DMS79 treated with DMSO at 0.1 percent for 48 hours (cell line): ENCODE measurements at regions not wholly inside any gene's neighbourhood (a gene's known extent, or its start where the extent isn't known, plus 50 kb on each side); places are given as distances from the start of the nearest gene placed in this dataset.

Source experiments
- DNase-seq: peaks from one replicate; lab custom pipeline; 2025; lab: John Stamatoyannopoulos, UW

- no peak for DNase-seq
Observed at GRCh38 chr9:107874591-107875369, 385.2 kb upstream of the KLF4 start.

- no peak for DNase-seq
Observed at GRCh38 chr9:107874137-107874536, 384.6 kb upstream of the KLF4 start.

- DNase-seq: no peak
Observed at GRCh38 chr9:107872457-107873192, 383.1 kb upstream of the KLF4 start.

GRCh38 chr9:107870927-107871680, 381.5 kb upstream of the KLF4 start:
- DNase-seq: no peak

- no peak for DNase-seq
Observed at GRCh38 chr9:107870221-107870620, 380.7 kb upstream of the KLF4 start.

- no peak for DNase-seq
Observed at GRCh38 chr9:107869111-107869510, 379.5 kb upstream of the KLF4 start.

- no peak for DNase-seq
Observed at GRCh38 chr9:107868186-107868585, 378.6 kb upstream of the KLF4 start.

GRCh38 chr9:107867738-107868137, 378.2 kb upstream of the KLF4 start:
- DNase-seq: no peak

- no peak for DNase-seq
Observed at GRCh38 chr9:107866711-107867311, 377.2 kb upstream of the KLF4 start.

GRCh38 chr9:107863396-107863795, 373.8 kb upstream of the KLF4 start:
- no peak for DNase-seq

GRCh38 chr9:107862881-107863280, 373.3 kb upstream of the KLF4 start:
- DNase-seq: no peak

- DNase-seq: no peak
Observed at GRCh38 chr9:107862323-107862722, 372.8 kb upstream of the KLF4 start.

GRCh38 chr9:107861075-107861474, 371.5 kb upstream of the KLF4 start:
- DNase-seq: no peak

GRCh38 chr9:107858260-107858659, 368.7 kb upstream of the KLF4 start:
- DNase-seq: no peak

- no peak for DNase-seq
Observed at GRCh38 chr9:107856633-107857032, 367.1 kb upstream of the KLF4 start.

GRCh38 chr9:107855164-107855563, 365.6 kb upstream of the KLF4 start:
- no peak for DNase-seq

GRCh38 chr9:107853461-107853860, 363.9 kb upstream of the KLF4 start:
- DNase-seq: no peak

- DNase-seq: no peak
Observed at GRCh38 chr9:107852891-107853290, 363.3 kb upstream of the KLF4 start.

- DNase-seq: no peak
Observed at GRCh38 chr9:107850653-107851052, 361.1 kb upstream of the KLF4 start.

GRCh38 chr9:107847978-107848964, 358.7 kb upstream of the KLF4 start:
- no peak for DNase-seq

GRCh38 chr9:107842530-107842929, 353.0 kb upstream of the KLF4 start:
- DNase-seq: no peak
